ENCODE measurements at regions not wholly inside any gene's neighbourhood (a gene's known extent, or its start where the extent isn't known, plus 50 kb on each side); places are given as distances from the start of the nearest gene placed in this dataset.

DNA sequence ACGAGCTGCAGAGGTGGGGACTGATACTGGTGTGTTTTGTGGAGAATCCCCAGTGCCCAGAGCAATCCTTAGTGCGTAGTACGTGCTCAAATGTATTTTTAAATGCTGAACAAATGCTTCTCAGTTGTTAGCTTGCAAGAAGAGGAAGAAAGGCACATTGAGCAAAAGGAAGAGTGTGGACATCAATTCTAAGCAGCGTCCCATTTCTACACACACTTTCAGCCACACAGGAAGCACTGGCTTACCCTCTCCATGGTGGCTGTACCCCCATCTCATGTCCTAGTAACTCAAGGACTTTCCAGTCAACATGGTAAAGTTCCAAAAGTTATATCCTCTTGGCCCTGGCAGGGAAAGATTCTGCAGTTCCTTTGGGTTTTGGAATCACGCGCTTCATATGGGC, 98.8 kb upstream of the NXT1 start:
- no peak for TF ChIP-seq POLR2A (IDR thresholded peaks at IDR 0.05; ENCODE audit: low read length)
- no peak for TF ChIP-seq GATA1 (IDR thresholded peaks at IDR 0.05; ENCODE audit: low read depth, low read length)
